Lower lobe of right lung (tissue), 2 donors: ENCODE measurements at regions not wholly inside any gene's neighbourhood (a gene's known extent, or its start where the extent isn't known, plus 50 kb on each side); places are given as distances from the start of the nearest gene placed in this dataset.

Experiments
- ATAC-seq, 2 donors: fragments of 200-7000 bp; cut with Tn5 transposase; one replicate each; pipeline ENCODE4 v1.9.1; 2020 to 2022; ENCODE audit warnings: mild to moderate bottlenecking in 2 of 2, moderate library complexity in 2 of 2
- DNase-seq: peaks from one replicate; pipeline ENCODE4 v3.0.0-alpha.2; 2020
- H3K27ac ChIP-seq: fragments of 200-600 bp; one replicate; pipeline ENCODE4 v1.8.0; 2022
- H3K27me3 ChIP-seq: fragments of 200-600 bp; one replicate; pipeline ENCODE4 v1.8.0; 2022; ENCODE audit warnings: low read depth
- H3K36me3 ChIP-seq: fragments of 200-600 bp; one replicate; pipeline ENCODE4 v1.8.0; 2022; ENCODE audit warnings: mild to moderate bottlenecking
- H3K4me1 ChIP-seq: fragments of 200-600 bp; one replicate; pipeline ENCODE4 v1.8.0; 2022
- H3K4me3 ChIP-seq: fragments of 200-600 bp; one replicate; pipeline ENCODE4 v1.8.0; 2022; ENCODE audit warnings: mild to moderate bottlenecking
- H3K9me3 ChIP-seq: fragments of 200-600 bp; one replicate; pipeline ENCODE4 v1.8.0; 2022
- intact Hi-C: fragments of 100-400 bp; cut with DNase I; formaldehyde crosslinking; loops from one replicate; pipeline ENCODE4 v1.11.0; 2022
- TF ChIP-seq, protein P1 (sequence below): fragments of 200-600 bp; IDR thresholded peaks from one replicate; pipeline ENCODE4 v1.8.0; 2022; ENCODE audit warnings: antibody characterized with exemption, mild to moderate bottlenecking
- donor health status: DM: no; HTN: yes; CAD: no; lungs with severe emphysema.

- TF ChIP-seq, protein P1, sequence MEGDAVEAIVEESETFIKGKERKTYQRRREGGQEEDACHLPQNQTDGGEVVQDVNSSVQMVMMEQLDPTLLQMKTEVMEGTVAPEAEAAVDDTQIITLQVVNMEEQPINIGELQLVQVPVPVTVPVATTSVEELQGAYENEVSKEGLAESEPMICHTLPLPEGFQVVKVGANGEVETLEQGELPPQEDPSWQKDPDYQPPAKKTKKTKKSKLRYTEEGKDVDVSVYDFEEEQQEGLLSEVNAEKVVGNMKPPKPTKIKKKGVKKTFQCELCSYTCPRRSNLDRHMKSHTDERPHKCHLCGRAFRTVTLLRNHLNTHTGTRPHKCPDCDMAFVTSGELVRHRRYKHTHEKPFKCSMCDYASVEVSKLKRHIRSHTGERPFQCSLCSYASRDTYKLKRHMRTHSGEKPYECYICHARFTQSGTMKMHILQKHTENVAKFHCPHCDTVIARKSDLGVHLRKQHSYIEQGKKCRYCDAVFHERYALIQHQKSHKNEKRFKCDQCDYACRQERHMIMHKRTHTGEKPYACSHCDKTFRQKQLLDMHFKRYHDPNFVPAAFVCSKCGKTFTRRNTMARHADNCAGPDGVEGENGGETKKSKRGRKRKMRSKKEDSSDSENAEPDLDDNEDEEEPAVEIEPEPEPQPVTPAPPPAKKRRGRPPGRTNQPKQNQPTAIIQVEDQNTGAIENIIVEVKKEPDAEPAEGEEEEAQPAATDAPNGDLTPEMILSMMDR: no peak
- intact Hi-C loops: no loop called here
- H3K36me3 ChIP-seq: no peaks in the 10 kb centered on the region
- H3K4me3 ChIP-seq: no peak overlapping the region
- H3K27me3 ChIP-seq: peaks cover 4% of the 10 kb centered on the region
- DNase-seq (no peak), ATAC-seq (no peak)
- peaks cover 8% of the 10 kb centered on the region for H3K4me1 ChIP-seq
- H3K27ac ChIP-seq: no peak overlapping the region
- H3K9me3 ChIP-seq: no peaks in the 10 kb centered on the region
Observed at GRCh38 chr22:27474112-27474571, 327.4 kb downstream of the MN1 start.

GRCh38 chr22:27474711-27475547, 326.6 kb downstream of the MN1 start:
- TF ChIP-seq, protein P1: no peak
- H3K36me3 ChIP-seq: no peaks in the 10 kb centered on the region
- no peak overlapping the region for H3K27ac ChIP-seq
- H3K9me3 ChIP-seq: no peaks in the 10 kb centered on the region
- H3K4me1 ChIP-seq: peaks cover 8% of the 10 kb centered on the region
- peak; percentile 32 to 45 for ATAC-seq
- DNase-seq: no peak
- no peak overlapping the region for H3K4me3 ChIP-seq
- intact Hi-C loops: no loop called here
- H3K27me3 ChIP-seq: peaks cover 4% of the 10 kb centered on the region

DNA sequence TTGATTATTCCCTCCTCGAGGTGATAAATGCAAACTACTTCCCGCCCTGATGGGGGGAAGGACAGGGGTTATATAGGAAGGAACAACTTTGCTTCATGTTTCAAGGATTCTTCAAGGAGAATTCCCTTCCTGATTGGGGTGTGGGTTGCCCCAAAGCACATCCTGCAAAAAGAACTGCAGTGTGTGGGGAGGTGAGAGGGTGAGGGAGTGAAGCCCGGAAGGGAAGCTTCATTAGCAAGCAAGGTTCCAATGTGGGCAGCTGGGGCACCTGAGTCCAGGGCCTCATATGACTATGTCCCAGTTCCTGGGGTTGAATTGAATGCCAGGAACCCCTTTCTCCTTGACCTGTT, 326.0 kb downstream of the MN1 start:
- Histone ChIP-seq H3K4me3 (no peak overlapping the region), H3K27me3 (peaks cover 4% of the 10 kb centered on the region), H3K36me3 (no peaks in the 10 kb centered on the region), H3K4me1 (peaks cover 8% of the 10 kb centered on the region), H3K9me3 (no peaks in the 10 kb centered on the region), H3K27ac (no peak overlapping the region)
- intact Hi-C loops: no loop called here
- TF ChIP-seq, protein P1: no peak
- no peak for DNase-seq
- no peak for ATAC-seq

- Histone ChIP-seq H3K27ac (no peak overlapping the region), H3K27me3 (peaks cover 4% of the 10 kb centered on the region), H3K9me3 (no peaks in the 10 kb centered on the region), H3K36me3 (no peaks in the 10 kb centered on the region), H3K4me1 (peaks cover 8% of the 10 kb centered on the region), H3K4me3 (no peak overlapping the region)
- intact Hi-C loops: no loop called here
- TF ChIP-seq, protein P1: no peak
- ATAC-seq: no peak
- DNase-seq: no peak
Observed at GRCh38 chr22:27476318-27476717, 325.2 kb downstream of the MN1 start.

- no peaks in the 10 kb centered on the region for H3K36me3 ChIP-seq
- H3K9me3 ChIP-seq: no peaks in the 10 kb centered on the region
- peaks cover 4% of the 10 kb centered on the region for H3K27me3 ChIP-seq
- intact Hi-C loops: no loop called here
- no peak overlapping the region for H3K4me3 ChIP-seq
- ATAC-seq: no peak
- TF ChIP-seq, protein P1: no peak
- H3K27ac ChIP-seq: no peak overlapping the region
- peaks cover 8% of the 10 kb centered on the region for H3K4me1 ChIP-seq
- DNase-seq: no peak
Observed at GRCh38 chr22:27476729-27477128, 324.8 kb downstream of the MN1 start.
